UCSD-AML1 (cell line): ENCODE measurements at regions not wholly inside any gene's neighbourhood (a gene's known extent, or its start where the extent isn't known, plus 50 kb on each side); places are given as distances from the start of the nearest gene placed in this dataset.
A peak's percentile ranks its signal among the peaks of the same experiment; 100 is the strongest.
"Not testable (repeated sequence)": the region's sequence is repeated elsewhere in the genome, so short reads cannot be mapped to it uniquely, and the experiment has no call there.

Source experiments
- DNase-seq: peaks from one replicate; lab custom pipeline; 2025; ENCODE audit not compliant: unreplicated experiment; lab: John Stamatoyannopoulos, UW

DNA sequence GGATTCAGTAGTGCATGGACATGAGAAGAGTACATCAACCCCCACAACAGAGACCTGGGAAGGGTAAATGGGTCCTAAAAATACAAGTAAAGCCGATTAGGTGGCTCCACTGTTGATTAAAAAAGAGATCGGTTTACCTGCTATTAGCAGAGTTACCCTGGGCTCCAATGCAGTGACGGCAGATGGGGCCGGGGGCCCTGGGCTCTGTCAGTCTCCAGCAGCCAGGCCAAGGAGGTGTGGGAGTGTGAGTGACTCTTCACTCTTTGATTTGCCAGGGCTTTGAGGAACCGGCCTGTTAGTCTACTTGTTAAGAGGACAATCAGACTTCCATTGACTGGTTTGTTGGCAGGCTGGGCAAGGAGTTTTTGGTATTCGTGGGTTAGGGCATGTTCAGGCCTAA, 1368.7 kb downstream of the UQCRFS1 start:
- DNase-seq, result no peak

DNA sequence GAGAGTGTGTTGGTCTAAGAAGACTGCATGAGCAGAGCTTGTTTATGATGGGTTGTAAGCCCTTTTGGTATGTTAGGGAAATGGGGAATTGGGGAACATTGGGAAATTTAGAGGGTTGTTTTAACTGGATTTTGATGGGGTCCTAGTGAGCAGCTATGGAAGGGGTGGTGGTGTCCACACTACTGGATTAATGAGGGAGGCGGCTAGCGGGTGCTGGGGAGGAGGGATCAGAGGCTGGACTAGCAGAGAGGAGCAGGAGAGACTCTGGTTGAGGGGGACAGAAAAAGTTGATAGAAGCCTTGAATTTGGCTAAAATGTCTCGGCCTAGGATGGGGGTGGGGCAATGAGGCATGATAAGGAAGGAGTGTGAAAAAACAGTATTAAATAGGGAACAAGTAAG, 1369.1 kb downstream of the UQCRFS1 start:
- DNase-seq, result no peak

DNA sequence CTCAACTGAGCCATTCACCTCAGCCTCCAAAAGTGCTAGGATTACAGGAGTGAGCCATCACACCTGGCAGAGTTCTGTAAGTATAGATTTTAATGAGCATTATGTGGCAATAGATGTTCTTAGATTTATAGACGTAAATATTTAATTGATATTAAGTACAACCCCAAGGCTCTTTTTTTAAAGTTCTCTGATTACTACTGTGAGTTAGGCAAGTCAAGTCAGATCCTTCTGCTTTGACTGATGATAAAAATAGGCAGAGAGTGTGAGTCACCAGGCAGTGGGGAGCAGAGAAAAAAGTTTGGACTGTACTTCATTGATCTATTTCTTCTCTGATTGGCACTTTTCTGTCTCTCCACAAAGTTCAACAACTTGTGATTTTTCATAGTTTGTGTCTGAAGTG, 1379.9 kb downstream of the UQCRFS1 start:
- no peak for DNase-seq

DNA sequence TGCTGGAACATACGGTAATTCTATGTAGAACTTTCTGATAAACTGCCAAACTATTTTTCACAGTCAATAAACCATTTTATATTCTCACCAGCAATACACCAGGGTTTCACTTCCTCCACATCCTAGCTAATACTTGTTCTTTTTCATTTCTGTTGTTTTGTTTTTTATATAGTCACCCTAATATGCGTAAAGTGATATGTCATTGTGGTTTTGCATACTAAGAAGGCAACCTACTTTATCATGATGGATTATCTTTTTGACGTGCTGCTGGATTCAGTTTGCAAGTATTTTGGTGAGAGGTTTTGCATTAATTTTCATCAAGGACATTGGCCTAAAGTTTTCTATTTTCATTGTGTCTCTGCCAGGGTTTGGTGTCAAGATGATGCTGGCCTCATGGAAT, 1384.1 kb downstream of the UQCRFS1 start:
- DNase-seq, result no peak

DNA sequence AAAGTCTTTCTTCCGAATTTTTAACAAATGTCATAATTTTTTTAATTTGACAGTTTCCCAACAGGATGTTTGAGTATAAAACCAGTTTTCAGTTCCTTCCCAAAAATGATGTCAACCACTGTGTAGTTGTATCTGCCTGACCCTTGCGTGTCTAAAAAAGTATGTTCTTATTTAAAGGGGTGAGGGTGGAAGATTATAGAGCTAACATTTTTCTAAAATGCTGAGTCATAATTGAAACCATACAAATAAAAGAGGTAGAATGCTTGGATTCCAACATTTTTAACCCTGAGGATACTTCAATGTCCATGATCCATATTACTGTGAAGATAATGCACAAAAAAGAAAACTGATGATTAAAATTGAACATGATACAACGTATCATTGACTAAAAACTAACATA, 1388.8 kb downstream of the UQCRFS1 start:
- no peak for DNase-seq

DNA sequence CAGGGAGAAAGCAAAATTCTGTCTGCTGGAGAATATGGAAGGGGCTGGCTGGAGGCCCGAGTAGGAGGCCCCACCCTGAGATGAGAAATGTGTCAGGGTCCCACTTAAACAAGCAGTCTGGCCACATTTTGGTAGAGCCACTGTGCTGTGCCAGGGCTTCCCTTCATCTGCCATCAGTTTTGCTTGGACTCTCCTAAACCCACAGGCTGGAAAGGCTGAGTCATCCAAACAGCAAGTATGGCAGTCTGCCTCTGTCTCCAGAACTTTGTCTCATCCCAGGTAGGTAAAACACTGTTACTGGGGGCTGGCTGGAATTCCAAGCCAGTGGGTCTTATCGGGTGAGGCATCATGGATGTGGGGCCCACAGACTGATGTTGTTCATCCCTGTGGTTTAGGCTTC, 1390.6 kb downstream of the UQCRFS1 start:
- DNase-seq, result no peak

DNA sequence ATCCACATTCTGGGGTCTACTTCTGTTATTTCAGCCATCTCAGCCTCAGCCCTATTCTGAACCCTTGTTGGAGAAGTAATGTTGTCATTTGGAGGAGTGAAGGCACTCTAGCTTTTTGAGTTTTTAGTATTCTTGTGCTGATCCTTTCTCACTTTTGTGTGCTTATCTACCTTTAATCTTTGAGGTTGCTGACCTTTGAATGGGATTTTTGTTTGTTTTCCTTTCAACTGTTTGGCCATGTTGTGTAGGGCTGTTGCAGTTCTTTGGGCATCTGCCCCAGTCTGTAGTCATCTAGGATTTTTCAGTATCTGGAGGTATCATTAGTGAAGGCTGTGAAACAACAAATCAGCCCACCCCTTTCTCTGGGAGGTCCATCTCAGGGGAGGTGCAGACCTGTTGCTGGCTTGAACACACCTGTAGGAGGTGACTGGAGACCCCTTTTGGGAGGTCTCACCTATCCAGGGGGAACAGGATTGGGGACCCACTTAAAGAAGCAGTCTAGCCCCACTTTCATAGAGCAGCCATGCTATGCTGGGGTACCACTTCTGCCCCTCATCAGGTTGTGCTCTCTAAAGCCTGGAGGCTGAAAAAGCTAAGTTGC, 1391.4 kb downstream of the UQCRFS1 start:
- DNase-seq, result no peak

DNA sequence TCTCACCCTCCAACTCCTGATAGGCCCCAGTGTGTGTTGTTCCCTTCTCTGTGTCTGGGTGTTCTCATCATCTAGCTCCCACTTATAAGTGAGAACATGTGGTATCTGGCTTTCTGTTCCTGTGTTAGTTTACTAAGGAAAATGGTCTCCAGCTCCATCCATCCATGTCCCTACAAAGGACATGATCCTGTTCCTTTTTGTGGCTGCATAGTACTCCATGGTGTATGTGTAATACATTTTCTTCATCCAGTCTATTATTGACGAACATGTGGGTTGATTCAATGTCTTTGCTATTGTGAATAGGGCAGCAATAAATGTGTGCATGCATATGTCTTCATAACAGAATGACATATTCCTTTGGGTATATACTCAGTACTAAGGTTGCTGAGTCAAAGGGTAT, 1397.0 kb downstream of the UQCRFS1 start:
- DNase-seq, result no peak

DNA sequence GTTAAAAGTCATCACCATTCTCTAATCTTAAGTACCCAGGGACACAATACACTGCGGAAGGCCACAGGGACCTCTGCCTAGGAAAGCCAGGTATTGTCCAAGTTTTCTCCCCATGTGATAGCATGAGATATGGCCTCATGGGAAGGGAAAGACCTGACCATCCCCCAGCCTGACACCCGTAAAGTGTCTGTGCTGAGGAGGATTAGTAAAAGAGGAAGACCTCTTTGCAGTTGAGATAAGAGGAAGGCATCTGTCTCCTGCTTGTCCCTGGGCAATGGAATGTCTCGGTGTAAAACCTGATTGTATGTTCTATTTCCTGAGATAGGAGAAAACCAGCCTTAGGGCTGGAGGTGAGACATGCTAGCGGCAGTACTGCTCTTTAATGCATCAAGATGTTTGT, 1398.1 kb downstream of the UQCRFS1 start:
- not testable (repeated sequence) for DNase-seq

DNA sequence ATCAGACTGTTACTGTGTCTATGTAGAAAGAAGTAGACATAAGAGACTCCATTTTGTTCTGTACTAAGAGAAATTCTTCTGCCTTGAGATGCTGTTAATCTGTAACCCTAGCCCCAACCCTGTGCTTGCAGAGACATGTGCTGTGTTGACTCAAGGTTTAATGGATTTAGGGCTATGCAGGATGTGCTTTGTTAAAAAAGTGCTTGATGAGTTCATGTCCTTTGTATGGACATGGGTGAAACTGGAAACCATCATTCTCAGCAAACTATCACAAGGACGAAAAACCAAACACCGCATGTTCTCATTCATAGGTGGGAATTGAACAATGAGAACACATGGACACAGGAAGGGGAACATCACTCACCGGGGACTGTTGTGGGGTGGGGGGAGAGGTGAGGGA, 1398.7 kb downstream of the UQCRFS1 start:
- not testable (repeated sequence) for DNase-seq

DNA sequence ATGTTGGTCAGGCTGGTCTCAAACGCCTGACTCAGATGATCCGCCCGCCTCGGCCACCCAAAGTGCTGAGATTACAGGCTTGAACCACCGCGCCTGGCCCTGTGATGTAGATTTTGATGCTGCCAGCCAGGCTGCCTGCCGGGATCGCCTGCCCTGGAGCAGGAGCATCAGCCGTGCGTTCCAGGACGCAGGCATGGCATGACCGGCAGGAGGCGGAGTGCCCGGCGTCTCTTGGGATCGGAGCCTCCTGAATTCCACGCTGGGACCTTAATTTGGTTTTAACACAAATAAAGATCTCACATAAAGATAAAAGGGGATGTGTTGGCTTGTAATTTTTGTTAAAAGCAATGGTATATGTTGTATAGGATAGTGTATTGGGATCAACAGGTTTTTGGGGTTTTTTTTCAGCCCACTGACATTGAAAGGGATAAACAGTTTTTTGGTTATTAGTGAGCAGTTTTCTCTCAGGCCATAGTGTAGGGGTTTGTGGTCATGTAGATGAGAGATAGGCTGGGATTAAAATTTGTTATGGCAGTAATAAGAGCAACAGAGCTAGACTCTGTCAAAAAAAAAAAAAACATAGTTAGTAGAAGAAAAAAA, 1406.4 kb downstream of the UQCRFS1 start:
- DNase-seq, result no peak

DNA sequence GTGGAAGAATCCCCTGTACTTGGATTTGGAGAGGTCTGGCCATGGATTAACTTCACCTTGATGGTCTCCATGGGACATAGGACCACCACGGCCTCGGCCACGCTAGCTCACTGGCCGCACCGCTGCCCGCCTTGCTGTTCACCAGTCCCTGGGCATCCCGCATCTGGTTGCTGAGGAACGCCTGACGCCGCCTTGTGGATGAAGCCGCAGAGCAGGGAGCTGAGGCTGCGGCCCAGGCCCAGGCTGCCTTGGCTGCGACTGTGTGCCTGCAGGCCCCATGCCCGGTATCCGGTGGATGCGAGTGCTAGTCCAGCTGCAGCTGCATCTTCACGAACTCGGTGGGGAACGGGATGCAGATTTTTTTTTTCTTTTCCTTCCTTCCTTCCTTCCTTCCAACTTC, 1407.1 kb downstream of the UQCRFS1 start:
- no peak for DNase-seq

DNA sequence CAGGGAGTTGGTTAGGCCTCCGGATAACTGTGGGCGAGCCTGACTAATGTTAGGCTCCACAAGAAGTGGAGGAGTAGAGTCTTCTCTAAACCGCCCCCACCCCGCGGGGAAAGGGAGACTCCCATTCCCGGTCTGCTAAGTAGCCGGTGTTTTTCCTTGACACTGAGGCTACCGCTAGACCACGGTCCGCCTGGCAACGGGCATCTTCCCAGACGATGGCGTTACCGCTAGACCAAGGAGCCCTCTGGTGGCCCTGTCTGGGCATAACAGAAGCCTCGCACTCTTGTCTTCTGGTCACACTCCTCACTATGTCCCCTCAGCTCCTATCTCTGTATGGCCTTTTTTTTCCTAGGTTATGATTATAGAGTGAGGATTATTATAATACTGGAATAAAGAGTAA, 1410.7 kb downstream of the UQCRFS1 start:
- not testable (repeated sequence) for DNase-seq

DNA sequence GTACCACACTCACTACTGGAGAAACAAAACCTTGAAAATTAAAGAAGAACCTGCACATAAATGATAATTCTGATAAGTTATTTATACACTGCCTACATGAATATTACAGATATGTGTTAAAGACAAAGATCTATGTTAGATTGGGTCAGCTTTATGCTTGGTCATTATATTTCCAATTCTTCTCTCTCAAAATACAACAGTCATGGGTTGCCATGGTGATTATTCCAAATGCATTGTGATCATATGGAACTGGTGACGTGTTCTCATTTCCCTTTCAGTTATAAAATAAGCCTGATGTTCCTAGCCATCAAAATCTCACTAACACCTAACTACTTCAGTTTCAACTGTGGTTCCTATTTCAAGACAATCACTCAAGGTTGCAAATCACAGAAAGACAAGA, 1416.4 kb downstream of the UQCRFS1 start:
- no peak for DNase-seq

DNA sequence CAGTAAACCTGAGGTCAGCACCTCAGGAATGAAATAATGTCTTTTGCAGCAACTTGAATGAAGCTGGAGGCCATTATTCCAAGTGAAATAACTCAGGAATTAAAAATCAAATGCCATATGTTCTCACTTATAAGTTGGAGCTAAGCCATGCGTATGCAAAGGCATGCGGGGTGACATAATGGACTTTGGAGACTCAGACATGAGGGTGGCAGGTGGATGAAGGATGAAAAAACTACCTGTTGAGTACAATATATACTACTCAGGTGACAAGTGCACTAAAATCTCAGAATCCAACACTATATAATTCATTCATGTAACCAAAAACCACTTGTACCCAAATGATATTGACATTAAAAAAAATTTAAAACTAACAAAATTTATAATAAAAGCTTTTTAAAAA, 1416.9 kb downstream of the UQCRFS1 start:
- no peak for DNase-seq

DNA sequence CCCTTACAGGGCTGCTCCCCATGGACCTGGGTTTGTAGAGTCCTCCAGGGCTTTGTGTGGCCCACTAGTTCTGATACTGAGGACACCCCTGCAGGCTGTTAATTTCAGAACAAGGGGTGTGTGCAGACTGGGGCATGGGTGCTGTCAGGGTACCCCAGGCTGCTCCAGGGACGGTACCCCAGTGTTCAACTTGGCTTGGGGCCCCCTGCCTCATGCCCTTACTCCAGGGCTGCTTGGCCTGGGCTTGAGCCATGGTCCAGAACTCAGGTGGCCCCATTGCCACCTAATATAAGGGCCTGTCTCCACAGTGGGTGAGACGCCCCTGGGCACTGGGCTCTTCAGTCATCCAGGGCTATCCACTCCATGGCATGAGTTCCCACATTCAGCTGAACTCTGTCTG, 1417.6 kb downstream of the UQCRFS1 start:
- no peak for DNase-seq

DNA sequence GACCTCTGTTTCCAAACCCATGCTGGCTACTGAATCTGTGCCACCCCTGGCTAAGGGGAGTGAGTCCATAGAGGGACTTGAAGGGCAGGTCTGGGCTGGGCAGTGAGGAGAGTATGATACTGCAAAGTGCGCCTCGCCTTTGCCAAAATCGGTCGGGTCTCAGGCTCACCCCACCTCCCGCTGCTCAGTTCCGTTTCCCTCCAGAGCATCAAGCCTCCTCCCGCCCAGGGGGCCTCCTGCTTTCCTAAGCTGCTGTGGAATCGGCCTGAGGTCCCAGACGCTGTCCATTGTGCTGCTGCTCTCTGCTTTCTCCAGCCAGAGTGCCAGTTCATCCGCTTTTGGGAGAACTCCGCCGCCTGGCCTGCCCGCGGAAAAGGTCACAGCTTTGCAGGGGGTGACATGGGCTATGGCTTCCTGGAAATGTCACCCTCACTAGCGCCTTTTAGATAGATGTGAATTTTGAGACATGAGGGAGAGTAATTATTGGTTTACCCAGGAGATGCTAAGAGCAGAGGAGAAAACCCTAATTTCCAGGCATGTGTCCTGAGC, 1418.4 kb downstream of the UQCRFS1 start:
- DNase-seq, result no peak

DNA sequence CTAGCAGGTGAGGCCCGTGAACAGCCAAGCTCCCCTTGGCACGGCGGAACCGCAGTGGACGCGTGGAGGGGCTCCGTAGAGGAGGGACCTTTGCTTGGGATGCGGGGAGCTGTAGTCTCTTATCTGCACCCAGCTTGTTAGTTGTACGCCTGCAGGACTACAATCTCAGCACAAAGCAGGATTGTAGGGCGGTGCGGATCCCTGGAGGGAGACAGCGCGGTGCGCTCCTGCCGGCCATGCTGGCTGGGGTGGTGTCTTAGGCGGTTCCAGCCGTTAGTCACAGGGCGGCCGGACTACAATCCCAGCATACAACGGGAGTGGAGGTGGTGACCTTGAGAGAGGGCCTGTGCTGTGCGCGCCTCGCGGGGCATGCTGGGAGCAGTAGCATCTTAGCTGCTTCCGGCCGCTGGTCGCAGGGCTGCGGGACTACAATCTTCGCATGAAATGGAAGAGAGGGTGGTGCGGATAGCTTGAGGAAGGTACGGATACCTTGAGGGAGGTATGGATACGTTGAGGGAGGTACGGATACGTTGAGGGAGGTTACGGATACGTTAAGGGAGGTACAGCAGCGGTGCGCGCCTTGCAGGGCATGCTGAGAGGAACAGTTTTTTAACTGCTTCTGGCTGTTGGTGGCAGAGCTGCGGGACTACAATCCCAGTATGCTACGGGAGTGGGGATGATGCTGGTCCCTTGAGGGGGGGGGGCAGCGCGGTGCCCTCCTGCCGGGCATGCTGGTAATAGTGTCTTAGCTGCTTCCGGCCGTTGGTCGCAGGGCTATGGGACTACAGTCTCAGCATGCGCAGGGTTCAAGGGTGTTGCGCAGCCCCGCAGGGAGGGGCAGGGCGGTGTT, 1419.1 kb downstream of the UQCRFS1 start:
- DNase-seq, result peak; percentile 92

DNA sequence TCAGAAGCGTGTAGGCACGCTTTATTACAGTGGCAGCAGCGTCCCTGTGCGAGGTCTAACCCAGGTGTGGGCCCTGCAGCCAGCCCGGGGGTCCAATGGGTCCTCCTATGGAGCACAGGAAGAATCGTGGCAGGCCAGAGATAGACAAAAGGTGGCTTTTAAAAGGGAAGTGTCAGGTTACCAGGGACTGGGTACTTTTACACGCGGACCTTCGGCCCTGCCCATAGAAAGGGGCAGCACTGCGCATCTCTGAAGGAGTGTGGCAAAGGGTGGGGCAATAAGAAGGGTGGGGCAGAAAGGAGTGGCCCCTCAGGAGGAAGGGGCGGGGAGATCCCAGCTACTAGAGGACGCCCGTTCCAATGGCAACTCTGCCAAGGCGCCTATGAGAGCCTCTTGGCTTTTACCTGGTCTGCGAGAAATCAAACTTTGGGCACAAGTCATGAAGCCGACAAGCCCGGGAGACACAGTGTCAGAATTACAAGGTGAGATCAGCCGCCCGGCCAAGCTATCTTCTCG, 1419.8 kb downstream of the UQCRFS1 start:
- DNase-seq, result peak; percentile 89

DNA sequence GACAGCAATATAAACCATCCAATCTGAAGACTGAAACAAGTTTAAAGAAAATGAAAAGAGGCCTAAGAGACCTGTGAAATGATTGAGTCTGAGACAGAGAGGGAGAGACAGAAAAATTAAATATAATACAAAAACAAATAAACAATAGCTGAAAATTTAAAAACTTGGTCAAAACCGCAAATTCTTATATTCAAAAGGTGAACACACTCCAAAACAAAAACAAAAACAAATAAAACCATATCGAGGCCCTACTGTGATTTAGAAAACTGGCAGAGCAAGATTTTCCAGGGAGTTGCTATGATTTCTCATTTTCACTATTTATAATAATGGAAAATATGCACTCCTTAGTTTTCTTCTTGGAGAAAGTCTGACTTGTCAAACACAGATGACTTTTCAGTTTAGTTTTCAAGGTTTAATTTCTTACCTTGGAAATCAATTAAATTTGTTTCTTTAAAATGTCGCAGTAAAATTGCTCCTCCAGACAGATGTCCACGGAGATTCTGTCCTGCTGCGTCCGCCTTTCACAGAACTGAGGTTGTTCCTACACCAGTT, 1420.3 kb downstream of the UQCRFS1 start:
- DNase-seq, result no peak

DNA sequence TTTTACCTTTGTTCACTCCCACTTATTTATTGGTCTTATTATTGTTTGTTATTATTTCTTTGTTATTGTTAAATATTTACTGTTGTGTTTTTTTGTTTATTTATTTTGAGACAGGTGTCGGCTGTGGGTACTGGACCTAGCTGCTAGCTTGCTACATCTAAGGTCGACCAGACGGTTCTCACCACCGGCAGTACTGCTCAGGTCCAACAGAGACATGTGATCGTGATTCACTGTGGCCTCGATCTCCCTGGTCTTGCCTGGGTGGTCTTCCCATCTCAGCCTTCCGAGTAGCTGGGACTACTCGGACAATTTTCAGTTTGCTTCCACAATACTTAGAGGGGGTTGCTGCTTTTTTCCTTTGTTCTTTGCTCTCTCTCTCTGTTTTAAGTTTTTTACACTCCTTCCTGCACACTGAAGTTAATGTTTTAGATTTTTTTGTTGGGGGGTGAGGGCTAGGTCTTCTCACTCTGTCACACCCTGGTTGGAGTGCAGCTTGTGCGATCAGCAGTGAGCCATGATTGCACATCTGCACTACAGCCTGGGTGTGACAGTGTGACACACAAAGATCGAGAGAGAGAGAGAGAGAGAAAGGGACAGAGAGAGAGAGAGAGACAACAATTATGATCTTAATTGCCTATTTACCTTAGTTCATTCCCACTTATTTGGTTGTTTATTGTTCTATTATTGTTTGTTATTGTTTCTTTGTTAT, 1432.4 kb downstream of the UQCRFS1 start:
- DNase-seq, result no peak
